ENCODE measurements at regions not wholly inside any gene's neighbourhood (a gene's known extent, or its start where the extent isn't known, plus 50 kb on each side); places are given as distances from the start of the nearest gene placed in this dataset.

DNA sequence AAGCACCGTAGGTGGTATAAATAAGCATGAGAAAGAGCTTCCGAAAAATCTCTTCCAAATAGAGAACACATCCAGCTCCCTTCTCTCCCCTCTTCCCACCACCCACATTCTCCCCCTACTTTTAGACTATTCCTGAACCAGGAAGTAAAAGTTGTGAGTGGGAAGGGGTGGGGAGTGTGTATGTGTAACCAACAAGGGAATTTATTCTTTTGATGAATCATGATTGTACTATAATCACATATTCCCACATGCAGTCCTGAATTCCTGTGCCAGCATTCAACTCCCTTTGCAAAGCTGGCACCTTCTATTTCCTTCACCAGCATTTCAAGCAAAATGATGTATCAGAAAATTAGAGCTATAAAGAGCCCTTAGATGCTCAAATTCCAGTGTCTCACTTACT lies 230.6 kb upstream of the CHRM2 start:
- TF ChIP-seq, protein P1, sequence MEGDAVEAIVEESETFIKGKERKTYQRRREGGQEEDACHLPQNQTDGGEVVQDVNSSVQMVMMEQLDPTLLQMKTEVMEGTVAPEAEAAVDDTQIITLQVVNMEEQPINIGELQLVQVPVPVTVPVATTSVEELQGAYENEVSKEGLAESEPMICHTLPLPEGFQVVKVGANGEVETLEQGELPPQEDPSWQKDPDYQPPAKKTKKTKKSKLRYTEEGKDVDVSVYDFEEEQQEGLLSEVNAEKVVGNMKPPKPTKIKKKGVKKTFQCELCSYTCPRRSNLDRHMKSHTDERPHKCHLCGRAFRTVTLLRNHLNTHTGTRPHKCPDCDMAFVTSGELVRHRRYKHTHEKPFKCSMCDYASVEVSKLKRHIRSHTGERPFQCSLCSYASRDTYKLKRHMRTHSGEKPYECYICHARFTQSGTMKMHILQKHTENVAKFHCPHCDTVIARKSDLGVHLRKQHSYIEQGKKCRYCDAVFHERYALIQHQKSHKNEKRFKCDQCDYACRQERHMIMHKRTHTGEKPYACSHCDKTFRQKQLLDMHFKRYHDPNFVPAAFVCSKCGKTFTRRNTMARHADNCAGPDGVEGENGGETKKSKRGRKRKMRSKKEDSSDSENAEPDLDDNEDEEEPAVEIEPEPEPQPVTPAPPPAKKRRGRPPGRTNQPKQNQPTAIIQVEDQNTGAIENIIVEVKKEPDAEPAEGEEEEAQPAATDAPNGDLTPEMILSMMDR (conservative IDR thresholded peaks at IDR 0.05; ENCODE audit: low read length) = no peak
- no peak for TF ChIP-seq EZH2phosphoT487 (IDR thresholded peaks at IDR 0.05; ENCODE audit: borderline replicate concordance)

All from Loucy (cell line).